ENCODE measurements at regions not wholly inside any gene's neighbourhood (a gene's known extent, or its start where the extent isn't known, plus 50 kb on each side); places are given as distances from the start of the nearest gene placed in this dataset.

- TF ChIP-seq CTCF (IDR thresholded peaks at IDR 0.05) (no peak), ATF3 (CRISPR knock-in tag; conservative IDR thresholded peaks at IDR 0.05) (no peak), AFF4 (CRISPR knock-in tag; IDR thresholded peaks at IDR 0.05; ENCODE audit: borderline replicate concordance) (no peak)
These were observed 266.3 kb downstream of the CDC5L start for GRCh38 chr6:44653761-44654218.
